ENCODE measurements at regions not wholly inside any gene's neighbourhood (a gene's known extent, or its start where the extent isn't known, plus 50 kb on each side); places are given as distances from the start of the nearest gene placed in this dataset.

GRCh38 chr3:20394243-20394642, 208.2 kb upstream of the SGO1 start:
- TF ChIP-seq, protein P1, sequence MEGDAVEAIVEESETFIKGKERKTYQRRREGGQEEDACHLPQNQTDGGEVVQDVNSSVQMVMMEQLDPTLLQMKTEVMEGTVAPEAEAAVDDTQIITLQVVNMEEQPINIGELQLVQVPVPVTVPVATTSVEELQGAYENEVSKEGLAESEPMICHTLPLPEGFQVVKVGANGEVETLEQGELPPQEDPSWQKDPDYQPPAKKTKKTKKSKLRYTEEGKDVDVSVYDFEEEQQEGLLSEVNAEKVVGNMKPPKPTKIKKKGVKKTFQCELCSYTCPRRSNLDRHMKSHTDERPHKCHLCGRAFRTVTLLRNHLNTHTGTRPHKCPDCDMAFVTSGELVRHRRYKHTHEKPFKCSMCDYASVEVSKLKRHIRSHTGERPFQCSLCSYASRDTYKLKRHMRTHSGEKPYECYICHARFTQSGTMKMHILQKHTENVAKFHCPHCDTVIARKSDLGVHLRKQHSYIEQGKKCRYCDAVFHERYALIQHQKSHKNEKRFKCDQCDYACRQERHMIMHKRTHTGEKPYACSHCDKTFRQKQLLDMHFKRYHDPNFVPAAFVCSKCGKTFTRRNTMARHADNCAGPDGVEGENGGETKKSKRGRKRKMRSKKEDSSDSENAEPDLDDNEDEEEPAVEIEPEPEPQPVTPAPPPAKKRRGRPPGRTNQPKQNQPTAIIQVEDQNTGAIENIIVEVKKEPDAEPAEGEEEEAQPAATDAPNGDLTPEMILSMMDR (IDR thresholded peaks at IDR 0.05; ENCODE audit: poor library complexity, severe bottlenecking), result no peak
- TF ChIP-seq SMC3 (conservative IDR thresholded peaks at IDR 0.05; ENCODE audit: poor library complexity), result no peak
- TF ChIP-seq RAD21 (conservative IDR thresholded peaks at IDR 0.05), result no peak
- no peak for TF ChIP-seq POLR2AphosphoS5 (IDR thresholded peaks at IDR 0.05)
- TF ChIP-seq, protein P2, sequence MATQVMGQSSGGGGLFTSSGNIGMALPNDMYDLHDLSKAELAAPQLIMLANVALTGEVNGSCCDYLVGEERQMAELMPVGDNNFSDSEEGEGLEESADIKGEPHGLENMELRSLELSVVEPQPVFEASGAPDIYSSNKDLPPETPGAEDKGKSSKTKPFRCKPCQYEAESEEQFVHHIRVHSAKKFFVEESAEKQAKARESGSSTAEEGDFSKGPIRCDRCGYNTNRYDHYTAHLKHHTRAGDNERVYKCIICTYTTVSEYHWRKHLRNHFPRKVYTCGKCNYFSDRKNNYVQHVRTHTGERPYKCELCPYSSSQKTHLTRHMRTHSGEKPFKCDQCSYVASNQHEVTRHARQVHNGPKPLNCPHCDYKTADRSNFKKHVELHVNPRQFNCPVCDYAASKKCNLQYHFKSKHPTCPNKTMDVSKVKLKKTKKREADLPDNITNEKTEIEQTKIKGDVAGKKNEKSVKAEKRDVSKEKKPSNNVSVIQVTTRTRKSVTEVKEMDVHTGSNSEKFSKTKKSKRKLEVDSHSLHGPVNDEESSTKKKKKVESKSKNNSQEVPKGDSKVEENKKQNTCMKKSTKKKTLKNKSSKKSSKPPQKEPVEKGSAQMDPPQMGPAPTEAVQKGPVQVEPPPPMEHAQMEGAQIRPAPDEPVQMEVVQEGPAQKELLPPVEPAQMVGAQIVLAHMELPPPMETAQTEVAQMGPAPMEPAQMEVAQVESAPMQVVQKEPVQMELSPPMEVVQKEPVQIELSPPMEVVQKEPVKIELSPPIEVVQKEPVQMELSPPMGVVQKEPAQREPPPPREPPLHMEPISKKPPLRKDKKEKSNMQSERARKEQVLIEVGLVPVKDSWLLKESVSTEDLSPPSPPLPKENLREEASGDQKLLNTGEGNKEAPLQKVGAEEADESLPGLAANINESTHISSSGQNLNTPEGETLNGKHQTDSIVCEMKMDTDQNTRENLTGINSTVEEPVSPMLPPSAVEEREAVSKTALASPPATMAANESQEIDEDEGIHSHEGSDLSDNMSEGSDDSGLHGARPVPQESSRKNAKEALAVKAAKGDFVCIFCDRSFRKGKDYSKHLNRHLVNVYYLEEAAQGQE (IDR thresholded peaks at IDR 0.05; ENCODE audit: borderline replicate concordance), result no peak
- no peak for TF ChIP-seq EP300 (conservative IDR thresholded peaks at IDR 0.05; ENCODE audit: poor library complexity, severe bottlenecking)

All from neural cell (in vitro differentiated cells).